ENCODE measurements at regions not wholly inside any gene's neighbourhood (a gene's known extent, or its start where the extent isn't known, plus 50 kb on each side); places are given as distances from the start of the nearest gene placed in this dataset.

GRCh38 chr2:222805591-222806304 lies 55.1 kb upstream of the ACSL3 start:
- Mint-ChIP-seq H3K9me3 (no peaks in the 10 kb centered on the region), H3K27me3 (peaks cover 0 to 6% (median 0%) of the 10 kb centered on the region in 3 donors), H3K27ac (no peak overlapping the region), H3K4me3 (no peak overlapping the region), H3K36me3 (no peaks in the 10 kb centered on the region), H3K4me1 (no peaks in the 10 kb centered on the region)
- DNase-seq (no peak), ATAC-seq (ENCODE audit: low read depth in 2 of 2) (no peak)

DNA sequence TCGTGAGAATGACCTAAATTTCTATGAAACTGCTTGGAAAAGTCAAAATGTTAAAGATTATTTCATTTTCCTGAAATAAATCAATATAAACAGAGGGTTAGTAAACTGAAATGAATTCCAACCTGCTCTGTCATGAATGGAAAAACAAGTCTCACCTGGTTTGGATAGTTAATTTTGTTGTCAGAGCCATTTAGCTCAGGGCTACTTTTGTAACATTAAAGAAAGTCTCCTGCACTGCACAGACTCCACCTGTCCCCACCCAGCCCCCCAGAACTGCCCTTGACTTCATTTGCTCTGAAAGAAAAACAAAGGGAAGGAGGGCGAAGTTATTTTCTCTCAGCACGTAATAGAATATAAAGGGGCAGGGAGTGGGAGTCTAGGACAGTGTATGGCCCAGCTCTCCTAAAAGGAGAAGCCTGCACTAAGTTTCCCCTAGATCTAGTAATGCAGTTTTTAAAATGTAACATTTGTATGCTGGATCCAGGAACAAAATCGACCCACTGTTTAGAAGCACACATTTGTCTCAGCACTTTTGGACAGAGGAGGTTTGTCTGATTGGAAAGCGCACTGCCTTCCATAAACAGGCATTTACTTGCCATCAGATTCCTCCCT lies 54.2 kb upstream of the ACSL3 start:
- no peak for ATAC-seq (ENCODE audit: low read depth in 2 of 2)
- no peaks in the 10 kb centered on the region for H3K36me3 Mint-ChIP-seq
- H3K4me1 Mint-ChIP-seq: no peaks in the 10 kb centered on the region
- H3K27me3 Mint-ChIP-seq: peaks cover 0 to 6% (median 0%) of the 10 kb centered on the region in 3 donors
- H3K4me3 Mint-ChIP-seq: no peak overlapping the region
- no peak overlapping the region for H3K27ac Mint-ChIP-seq
- no peak for DNase-seq
- no peaks in the 10 kb centered on the region for H3K9me3 Mint-ChIP-seq

- H3K27me3 Mint-ChIP-seq: peaks cover 0 to 6% (median 0%) of the 10 kb centered on the region in 3 donors
- no peaks in the 10 kb centered on the region for H3K9me3 Mint-ChIP-seq
- no peak overlapping the region for H3K4me3 Mint-ChIP-seq
- no peak overlapping the region for H3K27ac Mint-ChIP-seq
- DNase-seq (no peak), ATAC-seq (ENCODE audit: low read depth in 2 of 2) (no peak)
- no peaks in the 10 kb centered on the region for H3K4me1 Mint-ChIP-seq
- H3K36me3 Mint-ChIP-seq: no peaks in the 10 kb centered on the region
Observed at GRCh38 chr2:222807431-222807830, 53.4 kb upstream of the ACSL3 start.

GRCh38 chr2:222809582-222809981 lies 51.3 kb upstream of the ACSL3 start:
- peaks cover 0 to 3% (median 0%) of the 10 kb centered on the region in 7 donors for H3K9me3 Mint-ChIP-seq
- no peak overlapping the region for H3K4me3 Mint-ChIP-seq
- H3K36me3 Mint-ChIP-seq: no peaks in the 10 kb centered on the region
- H3K27me3 Mint-ChIP-seq: no peaks in the 10 kb centered on the region
- ATAC-seq (ENCODE audit: low read depth in 2 of 2) (no peak), DNase-seq (no peak)
- H3K4me1 Mint-ChIP-seq: no peaks in the 10 kb centered on the region
- no peak overlapping the region for H3K27ac Mint-ChIP-seq

GRCh38 chr2:222810044-222810443 lies 50.8 kb upstream of the ACSL3 start:
- ATAC-seq (ENCODE audit: low read depth in 2 of 2) (no peak), DNase-seq (no peak)
- Mint-ChIP-seq H3K36me3 (no peaks in the 10 kb centered on the region), H3K4me1 (no peaks in the 10 kb centered on the region), H3K27ac (no peak overlapping the region), H3K27me3 (no peaks in the 10 kb centered on the region), H3K9me3 (peaks cover 0 to 4% (median 0%) of the 10 kb centered on the region in 7 donors), H3K4me3 (no peak overlapping the region)

Measured in naive B cell (primary cell).